PFSK-1 (cell line): ENCODE measurements at regions not wholly inside any gene's neighbourhood (a gene's known extent, or its start where the extent isn't known, plus 50 kb on each side); places are given as distances from the start of the nearest gene placed in this dataset.

ENCODE experiments used
- FOXP2 ChIP-seq: optimal IDR thresholded peaks from 2 replicates; pipeline ENCODE3; 2011; ENCODE audit warnings: borderline replicate concordance, control low read depth, inconsistent platforms; ENCODE audit not compliant: insufficient read depth; ENCODE audit errors: extremely low read length, extremely low read depth
- POLR2AphosphoS5 ChIP-seq: IDR thresholded peaks from 2 replicates; pipeline ENCODE4 v1.6.1; 2012; ENCODE audit warnings: low read depth, mild to moderate bottlenecking, control low read depth, low read length, moderate library complexity
- REST ChIP-seq, 2 experiments: IDR thresholded peaks; 2 replicates each; pipeline versions ENCODE4 v1.6.1 to v1.8.0; 2011 to 2012; ENCODE audit warnings: low read depth in 2 of 2, low read length in 2 of 2, control low read depth in 1 of 2, inconsistent platforms in 1 of 2, mild to moderate bottlenecking in 1 of 2, moderate library complexity in 1 of 2; ENCODE audit not compliant: insufficient read depth in 1 of 2
- SIN3A ChIP-seq: IDR thresholded peaks from 2 replicates; pipeline ENCODE4 v1.6.1; 2012; ENCODE audit warnings: mild to moderate bottlenecking, low read length, moderate library complexity, borderline replicate concordance; ENCODE audit not compliant: insufficient read depth
- TAF1 ChIP-seq: IDR thresholded peaks from 2 replicates; pipeline ENCODE4 v1.6.1; 2012; ENCODE audit warnings: low read length, control low read depth, borderline replicate concordance; ENCODE audit not compliant: insufficient read depth

DNA sequence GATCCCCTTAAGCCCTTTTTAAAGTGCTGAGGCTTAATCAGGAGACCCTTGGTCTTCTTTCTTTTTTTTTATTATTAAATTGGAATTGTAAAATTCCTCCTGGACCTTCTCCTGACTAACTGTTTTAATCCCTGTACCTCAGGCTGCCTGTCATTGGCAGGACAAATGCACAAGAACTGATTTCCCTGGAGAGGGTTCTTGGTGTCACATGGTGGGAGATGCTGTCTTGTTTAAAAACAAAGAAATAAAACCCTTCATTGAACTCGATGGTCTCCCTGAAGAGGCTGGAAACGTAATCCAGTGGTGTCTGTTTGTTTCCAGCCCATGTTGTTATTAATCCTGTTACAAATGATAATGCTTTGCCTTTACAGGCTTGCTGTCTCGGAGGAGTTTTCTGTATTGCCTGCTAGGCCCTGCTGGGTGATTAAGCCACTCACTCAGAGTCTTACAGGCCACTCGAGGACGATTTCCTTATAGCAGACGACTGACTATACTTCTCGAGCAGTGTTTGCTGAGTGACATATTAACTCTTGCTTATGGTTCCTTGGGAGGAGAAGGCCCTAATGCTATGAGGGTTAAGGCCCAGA is 100.5 kb upstream of the MGAT5 start:
- TF ChIP-seq TAF1 (no peak), REST (IDR thresholded peaks at IDR 0.05; ENCODE audit: insufficient read depth in 1 of 2, low read depth in 2 of 2, low read length in 2 of 2) (no peak), POLR2AphosphoS5 (no peak), FOXP2 (no peak), SIN3A (no peak)

GRCh38 chr2:134154246-134154645 is 99.6 kb upstream of the MGAT5 start:
- TF ChIP-seq SIN3A, result no peak
- TF ChIP-seq POLR2AphosphoS5, result no peak
- TF ChIP-seq REST (IDR thresholded peaks at IDR 0.05; ENCODE audit: insufficient read depth in 1 of 2, low read depth in 2 of 2, low read length in 2 of 2), result no peak
- TF ChIP-seq FOXP2, result no peak

DNA sequence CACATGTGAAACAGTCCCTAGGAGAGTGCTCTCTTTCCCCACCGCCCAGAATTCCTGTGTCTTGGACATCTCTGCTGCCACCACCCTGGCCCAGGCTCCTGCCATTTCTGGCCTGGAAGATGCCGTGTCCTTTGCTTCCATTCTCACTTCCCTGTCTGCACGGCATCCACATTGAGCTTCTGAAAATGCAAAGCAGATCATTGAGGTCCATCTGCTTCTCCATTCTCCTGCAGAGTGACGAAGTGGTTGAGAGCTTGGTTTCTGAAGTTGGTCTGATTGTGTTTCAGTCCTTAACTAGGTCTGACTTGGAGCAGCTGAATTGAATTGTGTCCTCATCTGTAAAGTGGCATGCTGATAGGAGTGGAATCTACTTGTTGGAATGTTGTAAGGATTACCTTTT is 98.7 kb upstream of the MGAT5 start:
- TF ChIP-seq TAF1 (no peak), REST (IDR thresholded peaks at IDR 0.05; ENCODE audit: insufficient read depth in 1 of 2, low read depth in 2 of 2, low read length in 2 of 2) (no peak), FOXP2 (no peak), POLR2AphosphoS5 (no peak), SIN3A (no peak)

- no peak for TF ChIP-seq FOXP2
These were observed 95.6 kb upstream of the MGAT5 start for GRCh38 chr2:134158295-134158694.

GRCh38 chr2:134161170-134161547 is 92.7 kb upstream of the MGAT5 start:
- TF ChIP-seq TAF1 (no peak), POLR2AphosphoS5 (no peak), SIN3A (no peak), REST (IDR thresholded peaks at IDR 0.05; ENCODE audit: insufficient read depth in 1 of 2, low read depth in 2 of 2, low read length in 2 of 2) (no peak), FOXP2 (no peak)
